GM23338 (cell line): ENCODE measurements at regions not wholly inside any gene's neighbourhood (a gene's known extent, or its start where the extent isn't known, plus 50 kb on each side); places are given as distances from the start of the nearest gene placed in this dataset.

Experiments used
- ATAC-seq: fragments of 200-7000 bp; cut with Tn5 transposase; 3 replicates; pipeline ENCODE4 v1.9.1; 2020
- DNase-seq: peaks from one replicate; pipeline ENCODE4 v3.0.0-alpha.2; 2015; ENCODE audit warnings: low spot score
- H2AFZ ChIP-seq: fragments of 200-600 bp; sonication (generic); 2 replicates; pipeline ENCODE4 v1.8.0; 2016; ENCODE audit warnings: antibody characterized with exemption, mild to moderate bottlenecking, moderate library complexity
- H3F3A ChIP-seq: fragments of 200-600 bp; sonication (generic); replicated peaks from 2 replicates; pipeline ENCODE4 v1.8.0; 2017; ENCODE audit warnings: antibody characterized with exemption, mixed run types, low read depth
- H3K27ac ChIP-seq: fragments of 200-600 bp; sonication (generic); 2 replicates; pipeline ENCODE4 v1.6.1; 2016; ENCODE audit warnings: low read depth
- H3K27me3 ChIP-seq: fragments of 200-600 bp; sonication (generic); 2 replicates; pipeline ENCODE4 v1.8.0; 2016; ENCODE audit warnings: mild to moderate bottlenecking, mixed run types, moderate library complexity; ENCODE audit not compliant: insufficient read depth
- H3K36me3 ChIP-seq: fragments of 200-600 bp; sonication (generic); 2 replicates; pipeline ENCODE4 v1.8.0; 2016; ENCODE audit warnings: mild to moderate bottlenecking; ENCODE audit not compliant: insufficient read depth
- H3K4me1 ChIP-seq: fragments of 200-600 bp; sonication (generic); 2 replicates; pipeline ENCODE4 v1.8.0; 2016; ENCODE audit warnings: mild to moderate bottlenecking, moderate library complexity; ENCODE audit not compliant: insufficient read depth
- H3K4me2 ChIP-seq: fragments of 200-600 bp; sonication (generic); 2 replicates; pipeline ENCODE4 v1.7.1; 2017; ENCODE audit warnings: mixed run types
- H3K4me3 ChIP-seq: fragments of 200-600 bp; sonication (generic); 2 replicates; pipeline ENCODE4 v1.6.1; 2016; ENCODE audit warnings: mixed run types
- H3K79me2 ChIP-seq: fragments of 200-600 bp; sonication (generic); replicated peaks from 2 replicates; pipeline ENCODE4 v1.8.0; 2017; ENCODE audit warnings: mild to moderate bottlenecking; ENCODE audit not compliant: insufficient read depth
- H3K9me2 ChIP-seq: fragments of 200-600 bp; sonication (generic); 2 replicates; pipeline ENCODE4 v1.8.0; 2017; ENCODE audit not compliant: insufficient read depth
- H4K20me1 ChIP-seq: fragments of 200-600 bp; sonication (generic); replicated peaks from 2 replicates; pipeline ENCODE4 v1.8.0; 2017; ENCODE audit warnings: mild to moderate bottlenecking; ENCODE audit not compliant: insufficient read depth
- H3K27ac Mint-ChIP-seq: 2 replicates; pipeline ENCODE4 v1.8.0; 2020; ENCODE audit warnings: inconsistent platforms, mild to moderate bottlenecking, moderate library complexity, mixed read lengths
- H3K27me3 Mint-ChIP-seq: 3 replicates; pipeline ENCODE4 v1.8.0; 2022; ENCODE audit warnings: low read depth, mild to moderate bottlenecking, moderate library complexity, mixed read lengths, inconsistent platforms; ENCODE audit not compliant: insufficient read depth, poor library complexity
- H3K36me3 Mint-ChIP-seq: 3 replicates; pipeline ENCODE4 v1.8.0; 2021; ENCODE audit warnings: low read depth, mild to moderate bottlenecking, inconsistent platforms, moderate library complexity, mixed read lengths
- H3K4me1 Mint-ChIP-seq: 3 replicates; pipeline ENCODE4 v1.8.0; 2020; ENCODE audit warnings: mild to moderate bottlenecking, inconsistent platforms, mixed read lengths
- H3K4me3 Mint-ChIP-seq: 3 replicates; pipeline ENCODE4 v1.8.0; 2021; ENCODE audit warnings: moderate library complexity, mild to moderate bottlenecking, inconsistent platforms, mixed read lengths
- H3K9me3 Mint-ChIP-seq: 3 replicates; pipeline ENCODE4 v1.8.0; 2020; ENCODE audit warnings: moderate library complexity, mild to moderate bottlenecking, inconsistent platforms, mixed read lengths
- CREB1 ChIP-seq: fragments of 250-450 bp; sonication (Bioruptor Pico); IDR thresholded peaks from 2 replicates; pipeline ENCODE4 v1.5.0; 2020; ENCODE audit warnings: low read depth, mild to moderate bottlenecking, moderate library complexity
- EZH2 ChIP-seq: fragments of 200-600 bp; sonication (generic); IDR thresholded peaks from one replicate; pipeline ENCODE4 v1.8.0; 2017; ENCODE audit warnings: antibody characterized with exemption, mild to moderate bottlenecking, low read depth; ENCODE audit not compliant: unreplicated experiment
- EZH2phosphoT487 ChIP-seq: fragments of 200-600 bp; sonication (generic); IDR thresholded peaks from one replicate; pipeline ENCODE4 v1.8.1; 2018; ENCODE audit warnings: antibody characterized with exemption; ENCODE audit not compliant: unreplicated experiment
- JUNB ChIP-seq: IDR thresholded peaks from one replicate; pipeline ENCODE4 v1.6.1; 2016; ENCODE audit warnings: antibody characterized with exemption; ENCODE audit not compliant: unreplicated experiment
- NANOG ChIP-seq: IDR thresholded peaks from 2 replicates; pipeline ENCODE4 v1.6.1; 2016; ENCODE audit warnings: antibody characterized with exemption, borderline replicate concordance
- POLR2AphosphoS5 ChIP-seq: IDR thresholded peaks from 2 replicates; pipeline ENCODE4 v1.6.1; 2016; ENCODE audit warnings: antibody characterized with exemption, low read depth
- STAT1 ChIP-seq: IDR thresholded peaks from one replicate; pipeline ENCODE4 v1.6.1; 2016; ENCODE audit warnings: antibody characterized with exemption; ENCODE audit not compliant: unreplicated experiment
- ZNF114 ChIP-seq: fragments of 250-450 bp; sonication (Bioruptor Pico); IDR thresholded peaks from 2 replicates; pipeline ENCODE4 v1.5.0; 2020; ENCODE audit warnings: mild to moderate bottlenecking, moderate library complexity
- ZNF462 ChIP-seq: fragments of 250-450 bp; sonication (Bioruptor Pico); IDR thresholded peaks from 2 replicates; pipeline ENCODE4 v1.5.0; 2020; ENCODE audit warnings: mild to moderate bottlenecking, moderate library complexity

- Mint-ChIP-seq H3K4me3 (no peak overlapping the region), H3K36me3 (no peaks in the 10 kb centered on the region), H3K4me1 (peaks cover 3% of the 10 kb centered on the region; the same call in 1 of the 3 replicates), H3K9me3 (no peaks in the 10 kb centered on the region; the same call in 2 of the 3 replicates), H3K27me3 (peaks cover 10% of the 10 kb centered on the region), H3K27ac (no peak overlapping the region)
- ATAC-seq (no peak), DNase-seq (no peak)
- Histone ChIP-seq H2AFZ (no peak overlapping the region), H3K36me3 (no peaks in the 10 kb centered on the region), H3K27me3 (no peaks in the 10 kb centered on the region), H3K4me2 (no peak overlapping the region), H3K9me2 (no peaks in the 10 kb centered on the region), H3K4me1 (no peaks in the 10 kb centered on the region), H3K27ac (no peak overlapping the region), H3F3A (no peaks in the 10 kb centered on the region), H4K20me1 (no peaks in the 10 kb centered on the region), H3K79me2 (no peaks in the 10 kb centered on the region), H3K4me3 (no peak overlapping the region)
- TF ChIP-seq POLR2AphosphoS5 (no peak), EZH2phosphoT487 (no peak), NANOG (no peak)
Measured at GRCh38 chrX:40359593-40359992, 221.2 kb upstream of the ATP6AP2 start.

- H2AFZ ChIP-seq = no peak overlapping the region
- no peaks in the 10 kb centered on the region for H4K20me1 ChIP-seq
Measured at GRCh38 chrX:40358994-40359393, 221.8 kb upstream of the ATP6AP2 start.

GRCh38 chrX:40349251-40349650 is 231.5 kb upstream of the ATP6AP2 start:
- Histone ChIP-seq H3K9me2 (no peaks in the 10 kb centered on the region), H3K79me2 (no peaks in the 10 kb centered on the region), H3K4me2 (no peak overlapping the region), H4K20me1 (no peaks in the 10 kb centered on the region), H3K27ac (no peak overlapping the region), H3K4me3 (no peak overlapping the region), H3K4me1 (no peaks in the 10 kb centered on the region), H3K36me3 (no peaks in the 10 kb centered on the region), H2AFZ (no peak overlapping the region), H3K27me3 (no peaks in the 10 kb centered on the region), H3F3A (no peaks in the 10 kb centered on the region)
- H3K9me3 Mint-ChIP-seq = peaks cover 15% of the 10 kb centered on the region
- ATAC-seq (no peak), DNase-seq (no peak)
- no peak overlapping the region for H3K27ac Mint-ChIP-seq
- peaks cover 3% of the 10 kb centered on the region; the same call in 1 of the 3 replicates for H3K36me3 Mint-ChIP-seq
- no peak overlapping the region for H3K4me3 Mint-ChIP-seq
- no peaks in the 10 kb centered on the region for H3K4me1 Mint-ChIP-seq
- no peaks in the 10 kb centered on the region for H3K27me3 Mint-ChIP-seq
- no peak for TF ChIP-seq ZNF462 (CRISPR knock-in tag)
- no peak for TF ChIP-seq ZNF114 (CRISPR knock-in tag)
- no peak for TF ChIP-seq JUNB
- no peak for TF ChIP-seq POLR2AphosphoS5
- no peak for TF ChIP-seq CREB1 (CRISPR knock-in tag)
- no peak for TF ChIP-seq EZH2

More at GRCh38 chrX:40358994-40359393, 221.8 kb upstream of the ATP6AP2 start:
- peaks cover 10% of the 10 kb centered on the region for H3K27me3 Mint-ChIP-seq
- H3K36me3 Mint-ChIP-seq = no peaks in the 10 kb centered on the region
- no peak overlapping the region for H3K4me3 ChIP-seq
- no peak for ATAC-seq
- no peaks in the 10 kb centered on the region for H3K27me3 ChIP-seq
- peaks cover 3% of the 10 kb centered on the region; the same call in 1 of the 3 replicates for H3K4me1 Mint-ChIP-seq
- no peaks in the 10 kb centered on the region for H3K36me3 ChIP-seq
- H3K4me1 ChIP-seq = no peaks in the 10 kb centered on the region
- no peaks in the 10 kb centered on the region for H3K79me2 ChIP-seq
- H3K9me3 Mint-ChIP-seq = no peaks in the 10 kb centered on the region; the same call in 2 of the 3 replicates
- DNase-seq = no peak
- H3F3A ChIP-seq = no peaks in the 10 kb centered on the region
- no peak overlapping the region for H3K4me3 Mint-ChIP-seq
- no peak overlapping the region for H3K27ac Mint-ChIP-seq
- TF ChIP-seq NANOG (no peak), STAT1 (no peak), CREB1 (CRISPR knock-in tag) (no peak)
- H3K4me2 ChIP-seq = no peak overlapping the region
- no peaks in the 10 kb centered on the region for H3K9me2 ChIP-seq
- no peak overlapping the region for H3K27ac ChIP-seq
